ENCODE measurements at regions not wholly inside any gene's neighbourhood (a gene's known extent, or its start where the extent isn't known, plus 50 kb on each side); places are given as distances from the start of the nearest gene placed in this dataset.

DNA sequence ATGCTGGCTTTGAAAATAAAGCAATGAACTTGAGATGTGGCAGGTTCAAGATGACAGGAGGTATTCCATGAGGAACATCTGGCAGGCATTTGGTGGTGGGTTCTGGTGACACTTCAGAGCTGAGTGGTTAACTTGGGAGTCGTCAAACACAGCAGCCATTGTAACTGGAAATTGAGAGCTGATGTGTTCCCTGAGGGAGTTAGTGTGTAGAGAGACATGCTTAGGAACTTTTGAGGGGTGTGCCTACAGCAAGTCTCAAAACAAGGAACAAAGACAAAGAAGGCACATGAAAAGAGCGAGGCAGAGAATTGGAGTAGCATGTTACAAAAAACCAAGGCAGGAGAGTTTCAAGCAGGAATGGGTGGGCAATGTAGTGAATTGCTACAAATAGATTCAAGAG lies 53.9 kb upstream of the KL start:
- no peak overlapping the region for H3K9ac ChIP-seq (ENCODE audit: low read depth, low read length, poor library complexity, severe bottlenecking)
- H3K4me1 ChIP-seq (ENCODE audit: insufficient read depth, low read length, poor library complexity, severe bottlenecking): no peaks in the 10 kb centered on the region
- H3K36me3 ChIP-seq (ENCODE audit: insufficient read depth, low read length): no peaks in the 10 kb centered on the region
- no peak overlapping the region for H3K4me2 ChIP-seq (ENCODE audit: low read depth, low read length, poor library complexity, severe bottlenecking)
- no peaks in the 10 kb centered on the region for H3K9me3 ChIP-seq (ENCODE audit: insufficient read depth, low read depth, low read length)
- TF ChIP-seq, protein P1, sequence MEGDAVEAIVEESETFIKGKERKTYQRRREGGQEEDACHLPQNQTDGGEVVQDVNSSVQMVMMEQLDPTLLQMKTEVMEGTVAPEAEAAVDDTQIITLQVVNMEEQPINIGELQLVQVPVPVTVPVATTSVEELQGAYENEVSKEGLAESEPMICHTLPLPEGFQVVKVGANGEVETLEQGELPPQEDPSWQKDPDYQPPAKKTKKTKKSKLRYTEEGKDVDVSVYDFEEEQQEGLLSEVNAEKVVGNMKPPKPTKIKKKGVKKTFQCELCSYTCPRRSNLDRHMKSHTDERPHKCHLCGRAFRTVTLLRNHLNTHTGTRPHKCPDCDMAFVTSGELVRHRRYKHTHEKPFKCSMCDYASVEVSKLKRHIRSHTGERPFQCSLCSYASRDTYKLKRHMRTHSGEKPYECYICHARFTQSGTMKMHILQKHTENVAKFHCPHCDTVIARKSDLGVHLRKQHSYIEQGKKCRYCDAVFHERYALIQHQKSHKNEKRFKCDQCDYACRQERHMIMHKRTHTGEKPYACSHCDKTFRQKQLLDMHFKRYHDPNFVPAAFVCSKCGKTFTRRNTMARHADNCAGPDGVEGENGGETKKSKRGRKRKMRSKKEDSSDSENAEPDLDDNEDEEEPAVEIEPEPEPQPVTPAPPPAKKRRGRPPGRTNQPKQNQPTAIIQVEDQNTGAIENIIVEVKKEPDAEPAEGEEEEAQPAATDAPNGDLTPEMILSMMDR (conservative IDR thresholded peaks at IDR 0.05; ENCODE audit: low read length): no peak
- no peak for TF ChIP-seq EZH2phosphoT487 (IDR thresholded peaks at IDR 0.05; ENCODE audit: borderline replicate concordance)
- no peak overlapping the region for H2AFZ ChIP-seq (ENCODE audit: low read length)
- H3K9me2 ChIP-seq (replicated peaks; ENCODE audit: low read depth, low read length): no peaks in the 10 kb centered on the region
- H3K27me3 ChIP-seq (ENCODE audit: insufficient read depth, low read length, poor library complexity, severe bottlenecking): no peaks in the 10 kb centered on the region
- H3K4me3 ChIP-seq (ENCODE audit: low read length, poor library complexity, severe bottlenecking): no peak overlapping the region
- no peaks in the 10 kb centered on the region for H3K79me2 ChIP-seq (ENCODE audit: insufficient read depth, low read length)
- H3F3A ChIP-seq (ENCODE audit: low read depth): no peaks in the 10 kb centered on the region
- no peaks in the 10 kb centered on the region for H4K20me1 ChIP-seq (ENCODE audit: insufficient read depth, low read length, poor library complexity, severe bottlenecking)

DNA sequence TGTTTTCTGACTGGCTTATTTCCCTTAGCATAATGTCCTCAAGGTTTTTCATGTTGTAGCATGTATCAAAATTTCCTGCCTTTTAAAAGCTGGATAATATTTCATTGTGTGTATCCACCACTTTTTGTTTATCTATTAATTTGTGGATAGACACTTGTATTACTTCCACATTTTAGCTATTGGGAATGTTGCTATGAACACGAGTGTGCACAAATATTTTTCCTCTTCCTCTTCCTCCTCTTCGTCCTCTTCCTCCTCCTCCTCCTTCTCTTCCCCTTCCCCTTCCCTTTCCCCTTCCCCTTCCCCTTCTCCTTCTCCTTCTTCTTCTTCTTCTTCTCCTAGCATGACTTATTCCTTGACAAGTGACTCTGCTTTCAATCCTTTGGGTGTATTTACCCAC lies 51.2 kb upstream of the KL start:
- H3K4me2 ChIP-seq (ENCODE audit: low read depth, low read length, poor library complexity, severe bottlenecking): no peak overlapping the region
- H3K36me3 ChIP-seq (ENCODE audit: insufficient read depth, low read length): no peaks in the 10 kb centered on the region
- no peaks in the 10 kb centered on the region for H3F3A ChIP-seq (ENCODE audit: low read depth)
- no peak overlapping the region for H3K9ac ChIP-seq (ENCODE audit: low read depth, low read length, poor library complexity, severe bottlenecking)
- H3K4me3 ChIP-seq (ENCODE audit: low read length, poor library complexity, severe bottlenecking): no peak overlapping the region
- H3K27me3 ChIP-seq (ENCODE audit: insufficient read depth, low read length, poor library complexity, severe bottlenecking): no peaks in the 10 kb centered on the region
- no peaks in the 10 kb centered on the region for H4K20me1 ChIP-seq (ENCODE audit: insufficient read depth, low read length, poor library complexity, severe bottlenecking)
- H3K79me2 ChIP-seq (ENCODE audit: insufficient read depth, low read length): no peaks in the 10 kb centered on the region
- no peak overlapping the region for H2AFZ ChIP-seq (ENCODE audit: low read length)
- no peaks in the 10 kb centered on the region for H3K9me3 ChIP-seq (ENCODE audit: insufficient read depth, low read depth, low read length)
- no peaks in the 10 kb centered on the region for H3K4me1 ChIP-seq (ENCODE audit: insufficient read depth, low read length, poor library complexity, severe bottlenecking)
- TF ChIP-seq, protein P1 (conservative IDR thresholded peaks at IDR 0.05; ENCODE audit: low read length): no peak
- no peak for TF ChIP-seq EZH2phosphoT487 (IDR thresholded peaks at IDR 0.05; ENCODE audit: borderline replicate concordance)
- no peaks in the 10 kb centered on the region for H3K9me2 ChIP-seq (replicated peaks; ENCODE audit: low read depth, low read length)
